GM21381 (cell line): ENCODE measurements at regions not wholly inside any gene's neighbourhood (a gene's known extent, or its start where the extent isn't known, plus 50 kb on each side); places are given as distances from the start of the nearest gene placed in this dataset.

Experiments used
- ATAC-seq: cut with Tn5 transposase; IDR thresholded peaks from one replicate; pipeline ENCODE4 v1.9.1; 2021; ENCODE audit warnings: mild to moderate bottlenecking, moderate library complexity; ENCODE audit not compliant: unreplicated experiment

- no peak for ATAC-seq
Observed at GRCh38 chr11:28525636-28526405, 417.6 kb downstream of the METTL15 start.

- ATAC-seq, result no peak
Observed at GRCh38 chr11:28524098-28524497, 415.9 kb downstream of the METTL15 start.

- ATAC-seq, result no peak
Observed at GRCh38 chr11:28521075-28521474, 412.9 kb downstream of the METTL15 start.

- no peak for ATAC-seq
Observed at GRCh38 chr11:28520291-28520690, 412.1 kb downstream of the METTL15 start.

GRCh38 chr11:28518825-28519224, 410.6 kb downstream of the METTL15 start:
- no peak for ATAC-seq

- no peak for ATAC-seq
Observed at GRCh38 chr11:28517621-28518020, 409.4 kb downstream of the METTL15 start.

GRCh38 chr11:28514391-28514790, 406.2 kb downstream of the METTL15 start:
- ATAC-seq, result no peak

- ATAC-seq, result no peak
Observed at GRCh38 chr11:28512143-28512756, 404.1 kb downstream of the METTL15 start.

- ATAC-seq, result no peak
Observed at GRCh38 chr11:28505232-28505631, 397.0 kb downstream of the METTL15 start.

- ATAC-seq, result no peak
Observed at GRCh38 chr11:28504555-28505110, 396.4 kb downstream of the METTL15 start.

- ATAC-seq, result no peak
Observed at GRCh38 chr11:28495333-28495732, 387.1 kb downstream of the METTL15 start.

GRCh38 chr11:28491431-28491830, 383.2 kb downstream of the METTL15 start:
- no peak for ATAC-seq

GRCh38 chr11:28490773-28491382, 382.7 kb downstream of the METTL15 start:
- no peak for ATAC-seq

- no peak for ATAC-seq
Observed at GRCh38 chr11:28488336-28488735, 380.1 kb downstream of the METTL15 start.

GRCh38 chr11:28483072-28483867, 375.1 kb downstream of the METTL15 start:
- no peak for ATAC-seq

GRCh38 chr11:28482666-28483065, 374.5 kb downstream of the METTL15 start:
- ATAC-seq, result no peak

- ATAC-seq, result no peak
Observed at GRCh38 chr11:28481616-28482480, 373.7 kb downstream of the METTL15 start.

- ATAC-seq, result no peak
Observed at GRCh38 chr11:28480406-28480805, 372.2 kb downstream of the METTL15 start.

GRCh38 chr11:28476864-28477263, 368.7 kb downstream of the METTL15 start:
- ATAC-seq, result no peak

- ATAC-seq, result no peak
Observed at GRCh38 chr11:28476049-28476448, 367.9 kb downstream of the METTL15 start.
